Smooth muscle cell (in vitro differentiated cells): ENCODE measurements at regions not wholly inside any gene's neighbourhood (a gene's known extent, or its start where the extent isn't known, plus 50 kb on each side); places are given as distances from the start of the nearest gene placed in this dataset.

Experiments used
- DNase-seq: peaks from one replicate; lab custom pipeline; 2025; ENCODE audit not compliant: unreplicated experiment; lab: John Stamatoyannopoulos, UW
- H2AFZ ChIP-seq: fragments of 200-600 bp; sonication (generic); 2 replicates; pipeline ENCODE4 v1.6.0; 2016; ENCODE audit warnings: antibody characterized with exemption, low read depth, mild to moderate bottlenecking
- H3F3A ChIP-seq: fragments of 200-600 bp; sonication (generic); 2 replicates; pipeline ENCODE4 v1.6.0; 2017; ENCODE audit warnings: antibody characterized with exemption, low read depth
- H3K27ac ChIP-seq: fragments of 200-600 bp; sonication (generic); 2 replicates; pipeline ENCODE4 v1.5.1; 2016; ENCODE audit warnings: low read depth, mild to moderate bottlenecking
- H3K27me3 ChIP-seq: fragments of 200-600 bp; sonication (generic); 2 replicates; pipeline ENCODE4 v1.6.1; 2016; ENCODE audit warnings: low read depth, mild to moderate bottlenecking
- H3K36me3 ChIP-seq: fragments of 200-600 bp; sonication (generic); 2 replicates; pipeline ENCODE4 v1.5.1; 2016; ENCODE audit warnings: low read depth
- H3K4me1 ChIP-seq: fragments of 200-600 bp; sonication (generic); 2 replicates; pipeline ENCODE4 v1.5.1; 2016; ENCODE audit warnings: low read depth
- H3K4me2 ChIP-seq: fragments of 200-600 bp; sonication (generic); 2 replicates; pipeline ENCODE4 v1.6.0; 2016; ENCODE audit warnings: mild to moderate bottlenecking
- H3K4me3 ChIP-seq: fragments of 200-600 bp; sonication (generic); 2 replicates; pipeline ENCODE4 v1.5.1; 2016; ENCODE audit warnings: mild to moderate bottlenecking
- H3K79me2 ChIP-seq: fragments of 200-600 bp; sonication (generic); 2 replicates; pipeline ENCODE4 v1.6.0; 2016; ENCODE audit warnings: low read depth, mild to moderate bottlenecking
- H3K9ac ChIP-seq: fragments of 200-600 bp; sonication (generic); 2 replicates; pipeline ENCODE4 v1.6.0; 2016; ENCODE audit warnings: low read depth
- H3K9me3 ChIP-seq: fragments of 200-600 bp; sonication (generic); replicated peaks from 2 replicates; pipeline ENCODE4 v1.5.1; 2016; ENCODE audit warnings: low read depth
- H4K20me1 ChIP-seq: fragments of 200-600 bp; sonication (generic); 2 replicates; pipeline ENCODE4 v1.6.0; 2016; ENCODE audit warnings: low read depth
- WGBS: methylation state at CpG from one replicate; pipeline ENCODE4 v1.1.7; 2016; ENCODE audit warnings: low lambda C conversion rate; 5-methylcytosine and 5-hydroxymethylcytosine counted together
- TF ChIP-seq, protein P1 (sequence below): fragments of 200-600 bp; sonication (generic); IDR thresholded peaks from 2 replicates; pipeline ENCODE4 v1.5.1; 2017; ENCODE audit warnings: borderline replicate concordance, mild to moderate bottlenecking, antibody characterized with exemption; ENCODE audit not compliant: insufficient read depth, poor library complexity, severe bottlenecking

DNA sequence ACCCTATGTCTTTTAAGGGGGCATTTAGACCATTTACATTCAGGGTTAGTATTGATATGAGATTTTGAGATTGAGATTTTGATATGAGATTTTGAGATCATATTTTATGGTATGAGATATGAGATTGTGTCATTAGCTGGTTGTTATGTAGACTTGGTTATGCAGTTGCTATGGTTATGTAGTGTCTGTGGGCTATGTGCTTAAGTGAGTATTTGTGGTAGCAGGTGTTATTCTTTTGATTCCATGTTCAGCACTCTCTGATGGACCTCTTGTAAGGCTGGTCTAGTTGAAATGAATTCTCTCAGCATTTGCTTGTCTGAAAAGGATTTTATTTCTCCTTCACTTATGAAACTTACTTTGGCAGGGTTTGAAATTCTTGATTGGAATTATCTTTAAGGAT is 225.4 kb downstream of the SATB1 start:
- Histone ChIP-seq H3F3A (no peaks in the 10 kb centered on the region), H3K9ac (no peak overlapping the region), H2AFZ (no peak overlapping the region), H3K4me3 (no peak overlapping the region), H3K36me3 (no peaks in the 10 kb centered on the region), H3K9me3 (no peaks in the 10 kb centered on the region), H3K27ac (no peak overlapping the region), H3K27me3 (no peaks in the 10 kb centered on the region), H4K20me1 (no peaks in the 10 kb centered on the region), H3K4me2 (no peak overlapping the region), H3K79me2 (no peaks in the 10 kb centered on the region), H3K4me1 (no peaks in the 10 kb centered on the region)
- no peak for DNase-seq
- TF ChIP-seq, protein P1, sequence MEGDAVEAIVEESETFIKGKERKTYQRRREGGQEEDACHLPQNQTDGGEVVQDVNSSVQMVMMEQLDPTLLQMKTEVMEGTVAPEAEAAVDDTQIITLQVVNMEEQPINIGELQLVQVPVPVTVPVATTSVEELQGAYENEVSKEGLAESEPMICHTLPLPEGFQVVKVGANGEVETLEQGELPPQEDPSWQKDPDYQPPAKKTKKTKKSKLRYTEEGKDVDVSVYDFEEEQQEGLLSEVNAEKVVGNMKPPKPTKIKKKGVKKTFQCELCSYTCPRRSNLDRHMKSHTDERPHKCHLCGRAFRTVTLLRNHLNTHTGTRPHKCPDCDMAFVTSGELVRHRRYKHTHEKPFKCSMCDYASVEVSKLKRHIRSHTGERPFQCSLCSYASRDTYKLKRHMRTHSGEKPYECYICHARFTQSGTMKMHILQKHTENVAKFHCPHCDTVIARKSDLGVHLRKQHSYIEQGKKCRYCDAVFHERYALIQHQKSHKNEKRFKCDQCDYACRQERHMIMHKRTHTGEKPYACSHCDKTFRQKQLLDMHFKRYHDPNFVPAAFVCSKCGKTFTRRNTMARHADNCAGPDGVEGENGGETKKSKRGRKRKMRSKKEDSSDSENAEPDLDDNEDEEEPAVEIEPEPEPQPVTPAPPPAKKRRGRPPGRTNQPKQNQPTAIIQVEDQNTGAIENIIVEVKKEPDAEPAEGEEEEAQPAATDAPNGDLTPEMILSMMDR, result no peak

DNA sequence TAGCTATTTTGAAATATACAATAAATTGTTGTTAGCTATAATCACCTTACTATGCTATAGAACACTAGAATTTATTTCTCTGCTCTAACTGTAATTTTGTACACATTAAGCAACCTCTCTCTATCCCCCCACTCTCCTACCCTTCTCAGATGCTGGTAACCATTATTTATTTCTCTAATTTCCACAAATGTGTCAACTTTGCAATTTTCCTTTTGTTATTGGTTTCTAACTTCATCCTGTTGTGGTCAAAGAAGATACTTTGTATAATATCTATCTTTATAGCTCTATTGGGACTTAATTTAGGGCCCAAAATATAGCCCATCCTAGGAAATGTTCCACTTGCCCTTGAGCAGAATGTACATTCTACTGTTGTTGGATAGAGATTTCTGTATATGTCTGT is 229.3 kb downstream of the SATB1 start:
- Histone ChIP-seq H3K4me1 (no peaks in the 10 kb centered on the region), H2AFZ (no peak overlapping the region), H3K9ac (no peak overlapping the region), H4K20me1 (no peaks in the 10 kb centered on the region), H3K4me2 (no peak overlapping the region), H3K27ac (no peak overlapping the region), H3F3A (no peaks in the 10 kb centered on the region), H3K4me3 (no peak overlapping the region), H3K79me2 (no peaks in the 10 kb centered on the region), H3K9me3 (no peaks in the 10 kb centered on the region), H3K27me3 (no peaks in the 10 kb centered on the region), H3K36me3 (no peaks in the 10 kb centered on the region)
- TF ChIP-seq, protein P1, result no peak
- no peak for DNase-seq

DNA sequence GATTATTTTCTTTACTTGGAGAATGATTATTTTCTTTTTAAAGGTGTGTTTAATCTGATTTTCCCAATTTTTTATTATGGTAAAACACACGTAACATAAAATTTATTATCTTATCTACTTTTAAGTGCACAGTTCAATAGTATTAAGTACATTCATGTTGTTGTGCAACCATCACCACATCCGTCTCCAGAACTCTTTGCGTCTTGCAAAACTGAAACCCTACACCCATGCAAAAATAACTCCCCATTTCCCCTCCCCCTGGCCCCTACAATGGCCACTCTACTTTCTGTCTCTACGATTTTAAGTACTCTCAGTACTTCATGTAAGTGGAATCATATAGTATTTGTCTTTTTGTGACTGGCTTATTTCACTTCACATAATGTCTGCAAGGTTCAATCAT is 230.7 kb downstream of the SATB1 start:
- DNase-seq, result no peak
- H2AFZ ChIP-seq, result no peak overlapping the region
- H3K79me2 ChIP-seq, result no peaks in the 10 kb centered on the region
- H3F3A ChIP-seq, result no peaks in the 10 kb centered on the region
- H3K36me3 ChIP-seq, result no peaks in the 10 kb centered on the region
- TF ChIP-seq, protein P1, result no peak
- 84% methylated on average over 4 of the region's 4 CpGs for WGBS
- H3K4me1 ChIP-seq, result no peaks in the 10 kb centered on the region
- H3K9me3 ChIP-seq, result no peaks in the 10 kb centered on the region
- no peak overlapping the region for H3K4me3 ChIP-seq
- H3K27me3 ChIP-seq, result no peaks in the 10 kb centered on the region
- no peak overlapping the region for H3K4me2 ChIP-seq
- no peak overlapping the region for H3K27ac ChIP-seq
- no peak overlapping the region for H3K9ac ChIP-seq
- no peaks in the 10 kb centered on the region for H4K20me1 ChIP-seq

DNA sequence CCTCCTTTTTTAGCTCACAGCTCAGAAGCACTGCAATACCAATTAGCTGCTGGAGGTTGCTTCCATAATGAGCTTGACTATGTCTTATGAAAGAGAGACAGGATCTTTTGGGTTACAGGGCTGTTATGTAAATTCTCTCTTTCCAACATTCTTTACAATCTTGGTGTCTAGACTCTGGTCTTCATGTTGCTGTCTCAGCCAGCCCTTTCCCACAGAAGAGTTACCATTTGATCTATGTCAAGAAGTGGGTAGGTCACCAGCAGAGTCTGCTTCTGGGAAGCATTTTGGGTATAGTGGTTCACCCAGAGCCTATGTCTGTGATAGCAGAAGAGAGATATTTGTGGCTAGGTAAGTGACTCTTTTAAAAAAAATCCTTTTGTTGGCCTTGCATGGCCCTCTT is 234.5 kb downstream of the SATB1 start:
- H2AFZ ChIP-seq, result no peak overlapping the region
- no peak overlapping the region for H3K4me3 ChIP-seq
- TF ChIP-seq, protein P1, result no peak
- H3K4me2 ChIP-seq, result no peak overlapping the region
- peak overlapping the region; percentile 43 for H3K27ac ChIP-seq
- no peaks in the 10 kb centered on the region for H3F3A ChIP-seq
- no peaks in the 10 kb centered on the region for H3K27me3 ChIP-seq
- no peaks in the 10 kb centered on the region for H3K36me3 ChIP-seq
- H3K9ac ChIP-seq, result no peak overlapping the region
- H3K9me3 ChIP-seq, result no peaks in the 10 kb centered on the region
- no peak for DNase-seq
- H3K4me1 ChIP-seq, result no peaks in the 10 kb centered on the region
- H3K79me2 ChIP-seq, result no peaks in the 10 kb centered on the region
- no peaks in the 10 kb centered on the region for H4K20me1 ChIP-seq
